22Rv1 (cell line): ENCODE measurements at regions not wholly inside any gene's neighbourhood (a gene's known extent, or its start where the extent isn't known, plus 50 kb on each side); places are given as distances from the start of the nearest gene placed in this dataset.

Experiments used
- H3K27ac ChIP-seq: fragments of 450-650 bp; 2 replicates; pipeline ENCODE4 v1.5.1; 2017
- CTCF ChIP-seq: fragments of 450-650 bp; IDR thresholded peaks from 2 replicates; pipeline ENCODE4 v1.5.1; 2017; ENCODE audit warnings: mild to moderate bottlenecking
- ZFX ChIP-seq: fragments of 450-650 bp; IDR thresholded peaks from 2 replicates; pipeline ENCODE4 v1.6.1; 2017; ENCODE audit warnings: antibody characterized with exemption, borderline replicate concordance

DNA sequence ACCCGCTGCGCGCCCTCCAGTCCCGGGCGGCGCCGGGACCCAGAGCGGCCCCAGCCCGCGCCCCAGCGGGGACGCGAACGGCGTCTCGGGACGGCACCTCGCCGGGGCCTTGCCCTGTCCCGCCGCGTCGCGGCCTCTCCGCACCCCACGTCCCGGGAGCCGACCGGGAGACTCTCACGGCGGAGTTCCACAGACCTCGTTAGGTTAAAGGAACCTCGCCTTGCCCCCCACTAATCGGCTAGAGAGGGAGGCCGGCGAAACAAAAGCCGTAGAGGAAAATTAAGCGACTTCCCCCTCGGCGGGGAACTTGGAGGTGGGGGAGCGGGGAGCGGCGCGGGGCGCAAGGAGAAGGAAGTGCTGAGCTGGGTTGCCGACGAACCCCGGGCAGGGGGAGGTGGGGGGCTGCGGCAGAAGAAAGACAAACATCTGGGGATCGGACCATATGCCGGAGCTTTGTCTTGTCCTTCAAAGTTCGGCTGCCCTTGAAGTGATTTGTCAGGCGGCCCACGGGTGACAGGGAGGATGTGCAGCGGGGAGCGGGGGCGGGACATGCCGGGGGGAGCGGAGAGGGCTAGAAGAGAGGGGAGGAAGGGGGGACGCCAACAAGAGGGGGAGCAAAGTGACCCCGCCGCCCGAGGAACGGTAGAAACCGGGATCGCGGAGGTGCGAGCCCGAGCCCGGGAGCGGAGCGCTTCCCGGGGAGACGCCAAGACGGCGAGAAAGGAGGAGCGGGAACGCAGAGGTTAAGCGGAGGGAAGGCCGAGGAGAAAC is 120.0 kb upstream of the RRP15 start:
- TF ChIP-seq ZFX, result no peak
- TF ChIP-seq CTCF, result peak; percentile 28
- H3K27ac ChIP-seq, result peak overlapping the region; percentile 75

DNA sequence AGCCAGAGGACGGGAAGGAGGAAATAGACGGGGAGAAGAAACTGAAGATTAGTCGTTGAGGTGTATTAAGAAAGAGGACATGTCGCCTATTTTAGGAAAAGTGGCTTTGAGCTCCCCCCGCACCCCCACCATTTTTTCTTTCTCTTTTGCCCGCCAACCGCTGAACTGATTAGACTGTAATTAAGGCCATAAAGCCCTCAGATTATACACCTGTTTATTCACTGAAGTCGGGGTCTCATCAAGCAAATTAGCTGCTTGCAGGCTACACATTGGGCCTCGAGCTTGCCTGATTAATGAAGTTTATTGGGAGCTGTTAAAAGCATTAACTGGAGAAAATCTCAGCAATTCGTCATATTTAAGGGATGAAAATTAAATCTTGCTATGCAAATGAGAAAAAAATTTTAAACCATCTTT is 119.4 kb upstream of the RRP15 start:
- peak overlapping the region; percentile 75 for H3K27ac ChIP-seq
- TF ChIP-seq ZFX, result no peak
- TF ChIP-seq CTCF, result no peak

GRCh38 chr1:218166268-218166945 is 118.7 kb upstream of the RRP15 start:
- no peak for TF ChIP-seq CTCF
- TF ChIP-seq ZFX, result no peak
- no peak overlapping the region for H3K27ac ChIP-seq

GRCh38 chr1:218171302-218171893 is 113.7 kb upstream of the RRP15 start:
- H3K27ac ChIP-seq, result no peak overlapping the region
- TF ChIP-seq ZFX, result no peak
- TF ChIP-seq CTCF, result peak; percentile 88

GRCh38 chr1:218182455-218182854 is 102.6 kb upstream of the RRP15 start:
- TF ChIP-seq CTCF (no peak), ZFX (no peak)
- no peak overlapping the region for H3K27ac ChIP-seq

GRCh38 chr1:218200979-218201378 is 84.1 kb upstream of the RRP15 start:
- H3K27ac ChIP-seq, result no peak overlapping the region
- TF ChIP-seq ZFX (no peak), CTCF (no peak)

- no peak overlapping the region for H3K27ac ChIP-seq
- TF ChIP-seq CTCF, result no peak
- TF ChIP-seq ZFX, result no peak
These were observed 83.5 kb upstream of the RRP15 start for GRCh38 chr1:218201601-218202000.
